Glutamatergic neuron (in vitro differentiated cells): ENCODE measurements at regions not wholly inside any gene's neighbourhood (a gene's known extent, or its start where the extent isn't known, plus 50 kb on each side); places are given as distances from the start of the nearest gene placed in this dataset.

Source experiments
- DNase-seq: peaks from one replicate; pipeline ENCODE4 v3.0.0; 2022
- H3K27ac Mint-ChIP-seq: one replicate; pipeline ENCODE4 v1.8.0; 2020; ENCODE audit warnings: mild to moderate bottlenecking, mixed read lengths, inconsistent platforms; ENCODE audit not compliant: unreplicated experiment
- H3K27me3 Mint-ChIP-seq: one replicate; pipeline ENCODE4 v1.8.0; 2020; ENCODE audit warnings: mild to moderate bottlenecking, moderate library complexity, mixed read lengths, inconsistent platforms; ENCODE audit not compliant: unreplicated experiment
- H3K36me3 Mint-ChIP-seq: one replicate; pipeline ENCODE4 v1.8.0; 2020; ENCODE audit warnings: mild to moderate bottlenecking, mixed read lengths, inconsistent platforms; ENCODE audit not compliant: unreplicated experiment
- H3K4me1 Mint-ChIP-seq: one replicate; pipeline ENCODE4 v1.8.0; 2020; ENCODE audit warnings: mild to moderate bottlenecking, low read depth, mixed read lengths, inconsistent platforms; ENCODE audit not compliant: unreplicated experiment
- H3K4me3 Mint-ChIP-seq: one replicate; pipeline ENCODE4 v1.8.0; 2020; ENCODE audit warnings: mild to moderate bottlenecking, mixed read lengths, inconsistent platforms; ENCODE audit not compliant: unreplicated experiment
- H3K9me3 Mint-ChIP-seq: one replicate; pipeline ENCODE4 v1.8.0; 2020; ENCODE audit warnings: mild to moderate bottlenecking, moderate library complexity, mixed read lengths, inconsistent platforms; ENCODE audit not compliant: unreplicated experiment
- CTCF ChIP-seq: fragments of 200-600 bp; sonication (generic); IDR thresholded peaks from one replicate; pipeline ENCODE4 v1.5.0; 2021; ENCODE audit not compliant: partially characterized antibody, unreplicated experiment

DNA sequence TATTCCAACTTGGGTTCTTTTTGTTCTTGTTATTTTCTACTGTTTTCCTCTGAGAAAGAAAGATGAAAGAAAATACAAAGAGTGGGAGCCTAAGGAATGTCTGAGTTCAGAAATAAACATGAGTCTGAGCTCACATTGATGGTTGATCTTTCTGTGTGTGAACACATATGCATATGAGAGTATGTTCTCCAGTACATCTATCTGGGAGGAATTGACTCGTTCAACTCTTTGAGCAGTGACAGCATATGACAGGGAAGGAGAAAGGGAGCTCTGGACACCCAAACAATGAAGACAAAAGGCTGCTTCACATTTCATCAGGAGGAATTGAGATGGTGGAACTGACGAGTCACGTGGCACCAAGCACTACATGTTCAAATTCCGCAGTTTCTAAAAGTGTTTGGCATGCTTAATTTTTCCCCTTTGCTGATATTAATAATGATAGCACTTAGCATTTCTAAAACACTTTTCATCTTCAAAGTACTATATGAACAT, 229.8 kb upstream of the ACVR2A start:
- no peak for TF ChIP-seq CTCF
- no peak for DNase-seq
- H3K36me3 Mint-ChIP-seq: no peaks in the 10 kb centered on the region
- no peaks in the 10 kb centered on the region for H3K27me3 Mint-ChIP-seq
- H3K4me3 Mint-ChIP-seq: no peak overlapping the region
- H3K9me3 Mint-ChIP-seq: peaks cover 3% of the 10 kb centered on the region
- no peak overlapping the region for H3K27ac Mint-ChIP-seq
- H3K4me1 Mint-ChIP-seq: peaks cover 33% of the 10 kb centered on the region

DNA sequence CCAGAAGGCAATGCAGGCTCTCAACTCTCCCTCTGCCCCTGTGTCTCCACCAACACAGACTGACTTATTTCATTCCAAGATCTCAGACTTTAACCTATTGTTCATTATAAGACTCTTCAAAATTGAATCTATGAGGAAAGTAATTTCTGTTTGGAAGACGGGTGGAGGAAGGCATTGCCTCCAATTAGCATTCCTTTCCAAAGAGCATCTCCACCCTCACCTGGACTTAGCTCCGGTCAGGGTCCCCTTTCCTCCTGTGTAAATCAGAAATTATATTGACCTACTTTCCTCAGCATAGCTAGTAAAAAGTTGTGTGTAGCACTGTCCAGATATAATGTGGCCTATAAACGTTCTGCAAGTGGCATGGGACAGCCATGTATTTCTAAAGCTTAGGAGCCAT, 230.4 kb upstream of the ACVR2A start:
- no peak for TF ChIP-seq CTCF
- Mint-ChIP-seq H3K27ac (no peak overlapping the region), H3K36me3 (no peaks in the 10 kb centered on the region), H3K9me3 (peaks cover 3% of the 10 kb centered on the region), H3K4me3 (no peak overlapping the region), H3K4me1 (peaks cover 33% of the 10 kb centered on the region), H3K27me3 (no peaks in the 10 kb centered on the region)
- no peak for DNase-seq

- no peak for DNase-seq
- H3K27me3 Mint-ChIP-seq: peaks cover 3% of the 10 kb centered on the region
- TF ChIP-seq CTCF: no peak
- H3K36me3 Mint-ChIP-seq: no peaks in the 10 kb centered on the region
- H3K9me3 Mint-ChIP-seq: peaks cover 3% of the 10 kb centered on the region
- peaks cover 20% of the 10 kb centered on the region for H3K4me1 Mint-ChIP-seq
- H3K27ac Mint-ChIP-seq: peak overlapping the region; percentile 84
- peak overlapping the region; percentile 52 for H3K4me3 Mint-ChIP-seq
Measured at GRCh38 chr2:147610496-147611040, 234.3 kb upstream of the ACVR2A start.

- DNase-seq: no peak
- H3K4me1 Mint-ChIP-seq: peaks cover 14% of the 10 kb centered on the region
- peaks cover 3% of the 10 kb centered on the region for H3K9me3 Mint-ChIP-seq
- no peak overlapping the region for H3K4me3 Mint-ChIP-seq
- H3K27me3 Mint-ChIP-seq: peaks cover 3% of the 10 kb centered on the region
- H3K27ac Mint-ChIP-seq: no peak overlapping the region
- TF ChIP-seq CTCF: no peak
- no peaks in the 10 kb centered on the region for H3K36me3 Mint-ChIP-seq
Measured at GRCh38 chr2:147609301-147609700, 235.5 kb upstream of the ACVR2A start.

GRCh38 chr2:147607379-147607778, 237.4 kb upstream of the ACVR2A start:
- Mint-ChIP-seq H3K27ac (no peak overlapping the region), H3K4me3 (no peak overlapping the region), H3K9me3 (peaks cover 3% of the 10 kb centered on the region), H3K36me3 (no peaks in the 10 kb centered on the region), H3K27me3 (peaks cover 3% of the 10 kb centered on the region), H3K4me1 (peaks cover 9% of the 10 kb centered on the region)
- no peak for DNase-seq
- no peak for TF ChIP-seq CTCF
